Esophagus squamous epithelium (tissue), 5 donors: ENCODE measurements at regions not wholly inside any gene's neighbourhood (a gene's known extent, or its start where the extent isn't known, plus 50 kb on each side); places are given as distances from the start of the nearest gene placed in this dataset.

Experiments
- DNase-seq: peaks from one replicate; lab custom pipeline; 2025; lab: John Stamatoyannopoulos, UW
- H3K27ac ChIP-seq, 4 donors: fragments of 200-600 bp; sonication (generic); one replicate each; pipeline ENCODE4 v1.5.1; 2016 to 2019; ENCODE audit warnings: mild to moderate bottlenecking in 1 of 4
- H3K27me3 ChIP-seq, 4 donors: fragments of 200-600 bp; sonication (generic); 1 replicate in 3 of 4; 2 replicates in 1 of 4; pipeline versions ENCODE4 v1.5.1 to v1.6.0; 2017 to 2021; ENCODE audit warnings: antibody characterized with exemption in 1 of 4
- H3K36me3 ChIP-seq, 3 donors: fragments of 200-600 bp; sonication (generic); one replicate each; pipeline ENCODE4 v1.5.1; 2016 to 2019
- H3K4me1 ChIP-seq, 3 donors: fragments of 200-600 bp; sonication (generic); one replicate each; pipeline ENCODE4 v1.5.1; 2017 to 2019
- H3K4me3 ChIP-seq, 4 donors: fragments of 200-600 bp; sonication (generic); 1 replicate in 3 of 4; 2 replicates in 1 of 4; pipeline ENCODE4 v1.5.1; 2016 to 2019; ENCODE audit warnings: mild to moderate bottlenecking in 2 of 4, moderate library complexity in 1 of 4
- H3K9me3 ChIP-seq, 3 donors: fragments of 200-600 bp; sonication (generic); one replicate each; pipeline ENCODE4 v1.5.1; 2016 to 2019
- CTCF ChIP-seq, 6 experiments: fragments of 450-650 bp in 4 of 6; fragments of 200-600 bp in 2 of 6; sonication (generic) in 2 of 6; IDR thresholded peaks; one replicate each; pipeline ENCODE4 v1.5.1; 2016 to 2019; ENCODE audit warnings: antibody characterized with exemption in 6 of 6, mild to moderate bottlenecking in 4 of 6, moderate library complexity in 4 of 6
- POLR2A ChIP-seq, 4 donors: fragments of 450-650 bp; IDR thresholded peaks; one replicate each; pipeline ENCODE4 v1.6.1; 2017; ENCODE audit warnings: antibody characterized with exemption in 4 of 4, mild to moderate bottlenecking in 4 of 4, moderate library complexity in 3 of 4
- WGBS, 2 donors: methylation state at CpG; one replicate each; pipeline ENCODE4 v1.1.5; 2018; 5-methylcytosine and 5-hydroxymethylcytosine counted together
- intact Hi-C: fragments of 100-400 bp; cut with DNase I; formaldehyde crosslinking; loops from one replicate; pipeline ENCODE4 v1.15.0; 2022
- donor health status: DM: yes; HTN: yes; CAD: no.

- intact Hi-C loops: no loop called here
- no peaks in the 10 kb centered on the region for H3K4me1 ChIP-seq
- no peak for DNase-seq
These were observed 535.9 kb downstream of the TRIB2 start for GRCh38 chr2:13252615-13253014.

GRCh38 chr2:13255485-13255884 is 538.7 kb downstream of the TRIB2 start:
- Histone ChIP-seq H3K9me3 (no peaks in the 10 kb centered on the region), H3K36me3 (no peaks in the 10 kb centered on the region), H3K27ac (no peak overlapping the region), H3K4me1 (no peaks in the 10 kb centered on the region), H3K27me3 (no peaks in the 10 kb centered on the region), H3K4me3 (no peak overlapping the region)
- intact Hi-C loops: no loop called here
- TF ChIP-seq CTCF (IDR thresholded peaks at IDR 0.05) (no peak), POLR2A (IDR thresholded peaks at IDR 0.05) (no peak)
- DNase-seq: no peak
- WGBS, 2 donors: 75% methylated on average over 1 of the region's 1 CpG

More at GRCh38 chr2:13252615-13253014, 535.9 kb downstream of the TRIB2 start:
- no peak overlapping the region for H3K4me3 ChIP-seq
- no peak overlapping the region for H3K27ac ChIP-seq
- no peaks in the 10 kb centered on the region for H3K9me3 ChIP-seq
- no peaks in the 10 kb centered on the region for H3K27me3 ChIP-seq
- TF ChIP-seq POLR2A (IDR thresholded peaks at IDR 0.05) (no peak), CTCF (IDR thresholded peaks at IDR 0.05) (no peak)
- H3K36me3 ChIP-seq: no peaks in the 10 kb centered on the region
- 57 to 62% methylated on average over 4 of the region's 4 CpGs for WGBS, 2 donors

- no peak for TF ChIP-seq POLR2A (IDR thresholded peaks at IDR 0.05)
- TF ChIP-seq CTCF (IDR thresholded peaks at IDR 0.05): no peak
- 22 to 24% methylated on average over 2 of the region's 2 CpGs for WGBS, 2 donors
- no peak for DNase-seq
- H3K9me3 ChIP-seq: peaks cover 0 to 4% (median 0%) of the 10 kb centered on the region in 3 donors
- H3K27ac ChIP-seq: no peak overlapping the region
- no peaks in the 10 kb centered on the region for H3K36me3 ChIP-seq
- no peaks in the 10 kb centered on the region for H3K27me3 ChIP-seq
- intact Hi-C loops: no loop called here
- H3K4me3 ChIP-seq: no peak overlapping the region
- H3K4me1 ChIP-seq: no peaks in the 10 kb centered on the region
These were observed 543.7 kb downstream of the TRIB2 start for GRCh38 chr2:13260402-13260801.

GRCh38 chr2:13266166-13266565 is 549.4 kb downstream of the TRIB2 start:
- H3K27me3 ChIP-seq: no peaks in the 10 kb centered on the region
- no peaks in the 10 kb centered on the region for H3K4me1 ChIP-seq
- no peak for DNase-seq
- no peak for TF ChIP-seq CTCF (IDR thresholded peaks at IDR 0.05)
- TF ChIP-seq POLR2A (IDR thresholded peaks at IDR 0.05): no peak
- H3K4me3 ChIP-seq: no peak overlapping the region
- WGBS, 2 donors: 25 to 33% methylated on average over 1 of the region's 1 CpG
- intact Hi-C loops: no loop called here
- no peaks in the 10 kb centered on the region for H3K36me3 ChIP-seq
- H3K27ac ChIP-seq: no peak overlapping the region
- peaks cover 0 to 4% (median 0%) of the 10 kb centered on the region in 3 donors for H3K9me3 ChIP-seq

GRCh38 chr2:13284688-13285087 is 568.0 kb downstream of the TRIB2 start:
- no peaks in the 10 kb centered on the region for H3K36me3 ChIP-seq
- TF ChIP-seq CTCF (IDR thresholded peaks at IDR 0.05) (no peak), POLR2A (IDR thresholded peaks at IDR 0.05) (no peak)
- DNase-seq: no peak
- no peak overlapping the region for H3K4me3 ChIP-seq
- intact Hi-C loops: no loop called here
- WGBS, 2 donors: 78 to 91% methylated on average over 8 of the region's 8 CpGs
- no peaks in the 10 kb centered on the region for H3K27me3 ChIP-seq
- no peak overlapping the region for H3K27ac ChIP-seq
- H3K4me1 ChIP-seq: no peaks in the 10 kb centered on the region
- no peaks in the 10 kb centered on the region for H3K9me3 ChIP-seq
